CD4-positive, alpha-beta T cell (primary cell): ENCODE measurements at regions not wholly inside any gene's neighbourhood (a gene's known extent, or its start where the extent isn't known, plus 50 kb on each side); places are given as distances from the start of the nearest gene placed in this dataset.
"Not testable (repeated sequence)": the region's sequence is repeated elsewhere in the genome, so short reads cannot be mapped to it uniquely, and the experiment has no call there.

Experiments
- ATAC-seq: fragments of 200-7000 bp; cut with Tn5 transposase; one replicate; pipeline ENCODE4 v1.10.0; 2022; ENCODE audit warnings: mild to moderate bottlenecking; ENCODE audit not compliant: poor library complexity
- CTCF ChIA-PET: fragments of 350-600 bp; sonication (Branson Sonifier 250); formaldehyde crosslinking; loops from one replicate; lab custom pipeline; 2021; ENCODE audit warnings: antibody characterized with exemption, inconsistent platforms; lab: Charles Lee
- POLR2A ChIA-PET: fragments of 350-600 bp; sonication (Branson Sonifier 250); formaldehyde crosslinking; loops from one replicate; lab custom pipeline; 2021; ENCODE audit warnings: antibody characterized with exemption, inconsistent platforms; lab: Charles Lee
- DNase-seq, 14 experiments: peaks; one replicate each; pipeline ENCODE4 v3.0.0-alpha.2; 2013 to 2020; ENCODE audit warnings: mixed read lengths in 2 of 14
- H3K27ac ChIP-seq, 2 donors: one replicate each; pipeline versions ENCODE4 v1.5.1 to v1.7.0; 2013; ENCODE audit warnings: low read length in 2 of 2, low read depth in 1 of 2, mild to moderate bottlenecking in 1 of 2
- H3K27me3 ChIP-seq, 2 experiments: 1 replicate in 1 of 2; 2 replicates in 1 of 2; pipeline versions ENCODE4 v1.6.1 to v1.7.0; 2013; ENCODE audit warnings: low read length in 2 of 2, control low read depth in 1 of 2, mild to moderate bottlenecking in 1 of 2, moderate library complexity in 1 of 2; ENCODE audit not compliant: insufficient read depth in 2 of 2, control insufficient read depth in 1 of 2
- H3K36me3 ChIP-seq: one replicate; pipeline ENCODE4 v1.6.1; 2013; ENCODE audit warnings: low read length, control low read depth; ENCODE audit not compliant: insufficient read depth
- H3K4me1 ChIP-seq: one replicate; pipeline ENCODE4 v1.6.1; 2013; ENCODE audit warnings: low read length, control low read depth; ENCODE audit not compliant: insufficient read depth
- H3K4me3 ChIP-seq: one replicate; pipeline ENCODE4 v1.5.1; 2013; ENCODE audit warnings: mild to moderate bottlenecking, low read length, moderate library complexity
- H3K9me3 ChIP-seq, 2 experiments: 1 replicate in 1 of 2; 2 replicates in 1 of 2; pipeline versions ENCODE4 v1.6.1 to v1.7.0; 2013; ENCODE audit warnings: low read length in 2 of 2, mild to moderate bottlenecking in 2 of 2, control low read depth in 1 of 2, moderate library complexity in 1 of 2; ENCODE audit not compliant: control insufficient read depth in 1 of 2, insufficient read depth in 1 of 2
- H3K27ac Mint-ChIP-seq: one replicate; pipeline ENCODE4 v1.8.0; 2020; ENCODE audit warnings: mixed read lengths
- H3K27me3 Mint-ChIP-seq: one replicate; pipeline ENCODE4 v1.8.0; 2021; ENCODE audit warnings: mixed read lengths
- H3K36me3 Mint-ChIP-seq: one replicate; pipeline ENCODE4 v1.8.0; 2021; ENCODE audit warnings: low read depth, mixed read lengths
- H3K4me1 Mint-ChIP-seq: one replicate; pipeline ENCODE4 v1.8.0; 2021; ENCODE audit warnings: low read depth, mixed read lengths
- H3K4me3 Mint-ChIP-seq: one replicate; pipeline ENCODE4 v1.8.0; 2020; ENCODE audit warnings: mild to moderate bottlenecking, mixed read lengths
- H3K9me3 Mint-ChIP-seq: one replicate; pipeline ENCODE4 v1.8.0; 2020; ENCODE audit warnings: mixed read lengths
- intact Hi-C, 2 experiments: fragments of 100-400 bp; cut with DNase I in 1 of 2; cut with micrococcal nuclease in 1 of 2; formaldehyde crosslinking; loops; one replicate each; pipeline versions ENCODE4 v1.15.1 to v1.9.0; 2023 to 2025; cut with DNase I, micrococcal nuclease
- TF ChIP-seq, protein P1 (sequence below): fragments of 200-600 bp; IDR thresholded peaks from one replicate; pipeline ENCODE4 v1.8.0; 2022; ENCODE audit warnings: antibody characterized with exemption, mild to moderate bottlenecking

DNA sequence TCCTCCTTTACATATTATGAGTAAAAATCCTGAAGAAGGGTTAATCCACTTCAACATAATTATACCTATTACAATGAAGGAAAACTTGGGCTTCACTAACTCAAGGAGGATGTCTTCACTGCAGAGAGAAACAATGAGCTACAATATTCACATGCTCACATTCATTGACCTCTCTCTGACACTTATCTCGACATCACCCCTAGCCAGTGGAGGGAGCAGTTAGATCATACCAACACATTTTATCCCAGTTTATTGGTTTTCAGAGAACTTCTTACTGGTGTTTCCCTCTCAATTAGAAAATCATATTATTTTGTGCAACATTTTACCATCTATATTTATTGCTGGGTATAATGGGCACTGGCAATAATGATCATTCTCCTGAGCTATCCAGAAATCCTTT lies 646.5 kb downstream of the TENT5A start:
- Histone ChIP-seq H3K4me1 (no peaks in the 10 kb centered on the region), H3K27ac (no peak overlapping the region), H3K4me3 (no peak overlapping the region), H3K36me3 (no peaks in the 10 kb centered on the region), H3K27me3 (no peaks in the 10 kb centered on the region), H3K9me3 (peaks cover 0 to 3% of the 10 kb centered on the region in 2 experiments)
- TF ChIP-seq, protein P1, sequence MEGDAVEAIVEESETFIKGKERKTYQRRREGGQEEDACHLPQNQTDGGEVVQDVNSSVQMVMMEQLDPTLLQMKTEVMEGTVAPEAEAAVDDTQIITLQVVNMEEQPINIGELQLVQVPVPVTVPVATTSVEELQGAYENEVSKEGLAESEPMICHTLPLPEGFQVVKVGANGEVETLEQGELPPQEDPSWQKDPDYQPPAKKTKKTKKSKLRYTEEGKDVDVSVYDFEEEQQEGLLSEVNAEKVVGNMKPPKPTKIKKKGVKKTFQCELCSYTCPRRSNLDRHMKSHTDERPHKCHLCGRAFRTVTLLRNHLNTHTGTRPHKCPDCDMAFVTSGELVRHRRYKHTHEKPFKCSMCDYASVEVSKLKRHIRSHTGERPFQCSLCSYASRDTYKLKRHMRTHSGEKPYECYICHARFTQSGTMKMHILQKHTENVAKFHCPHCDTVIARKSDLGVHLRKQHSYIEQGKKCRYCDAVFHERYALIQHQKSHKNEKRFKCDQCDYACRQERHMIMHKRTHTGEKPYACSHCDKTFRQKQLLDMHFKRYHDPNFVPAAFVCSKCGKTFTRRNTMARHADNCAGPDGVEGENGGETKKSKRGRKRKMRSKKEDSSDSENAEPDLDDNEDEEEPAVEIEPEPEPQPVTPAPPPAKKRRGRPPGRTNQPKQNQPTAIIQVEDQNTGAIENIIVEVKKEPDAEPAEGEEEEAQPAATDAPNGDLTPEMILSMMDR: no peak
- H3K27me3 Mint-ChIP-seq: no peaks in the 10 kb centered on the region
- intact Hi-C loops: no loop called here
- no peak overlapping the region for H3K27ac Mint-ChIP-seq
- ATAC-seq: no peak
- H3K4me1 Mint-ChIP-seq: no peaks in the 10 kb centered on the region
- H3K36me3 Mint-ChIP-seq: no peaks in the 10 kb centered on the region
- DNase-seq: no peak
- ChIA-PET POLR2A (no interaction called here), CTCF (no interaction called here)
- peaks cover 13% of the 10 kb centered on the region for H3K9me3 Mint-ChIP-seq
- H3K4me3 Mint-ChIP-seq: no peak overlapping the region

DNA sequence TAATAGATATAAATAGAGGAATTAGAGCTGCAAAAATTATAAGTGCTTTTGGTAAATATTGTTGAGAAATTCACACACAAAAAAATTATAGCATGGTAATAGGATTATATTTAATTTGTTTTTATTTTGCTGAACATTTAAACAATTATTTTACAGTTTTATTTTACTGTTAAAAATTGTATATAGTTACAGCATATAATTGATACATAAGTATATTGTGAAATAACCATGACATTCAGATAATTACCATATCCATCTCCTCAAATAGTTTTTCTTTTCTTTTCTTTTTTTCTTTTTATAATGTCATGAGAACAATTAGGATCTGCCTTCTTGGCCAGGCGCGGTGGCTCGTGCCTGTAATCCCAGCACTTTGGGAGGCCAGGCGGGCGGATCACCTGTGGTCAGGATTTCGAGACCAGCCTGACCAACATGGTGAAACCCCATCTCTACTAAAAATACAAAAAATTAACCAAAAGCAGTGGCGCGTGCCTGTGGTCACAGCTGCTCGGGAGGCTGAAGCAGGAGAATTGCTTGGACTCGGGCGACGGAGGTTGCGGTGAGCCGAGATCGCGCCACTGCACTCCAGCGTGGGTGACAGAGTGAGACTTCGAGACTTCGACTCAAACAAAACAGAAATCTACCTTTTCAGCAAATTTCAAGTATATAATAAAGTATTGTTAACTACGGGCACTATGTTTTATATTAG lies 654.2 kb downstream of the TENT5A start:
- Histone ChIP-seq H3K27ac (no peak overlapping the region), H3K9me3 (peaks cover 0 to 6% of the 10 kb centered on the region in 2 experiments), H3K27me3 (no peaks in the 10 kb centered on the region), H3K36me3 (no peaks in the 10 kb centered on the region), H3K4me3 (no peak overlapping the region), H3K4me1 (no peaks in the 10 kb centered on the region)
- TF ChIP-seq, protein P1: no peak
- Mint-ChIP-seq H3K27me3 (no peaks in the 10 kb centered on the region), H3K36me3 (no peaks in the 10 kb centered on the region), H3K27ac (no peak overlapping the region), H3K9me3 (peaks cover 18% of the 10 kb centered on the region), H3K4me1 (no peaks in the 10 kb centered on the region), H3K4me3 (no peak overlapping the region)
- CTCF ChIA-PET: no interaction called here
- intact Hi-C loops: no loop called here
- POLR2A ChIA-PET: no interaction called here
- DNase-seq (no peak), ATAC-seq (no peak)

DNA sequence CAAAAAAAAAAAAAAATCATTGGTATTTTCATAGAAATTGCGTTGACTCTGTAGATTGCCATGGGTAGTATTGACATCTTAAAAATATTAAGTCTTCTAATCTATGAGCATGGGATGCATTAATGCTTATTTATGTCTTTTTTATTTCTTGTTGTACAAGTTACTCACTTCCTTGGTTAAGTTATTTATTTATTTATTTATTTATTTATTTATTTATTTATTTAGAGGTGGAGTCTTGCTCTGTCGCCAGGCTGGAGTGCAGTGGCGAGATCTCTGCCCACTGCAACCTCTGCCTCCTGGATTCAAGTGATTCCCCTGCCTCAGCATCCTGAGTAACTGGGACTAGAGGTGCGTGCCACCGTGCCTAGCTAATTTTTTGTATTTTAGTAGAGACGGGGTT lies 656.0 kb downstream of the TENT5A start:
- DNase-seq, intact Hi-C loops, H3K27me3 Mint-ChIP-seq, H3K9me3 ChIP-seq, H3K4me3 Mint-ChIP-seq, ATAC-seq, POLR2A ChIA-PET, CTCF ChIA-PET, H3K4me3 ChIP-seq, H3K36me3 ChIP-seq, H3K27me3 ChIP-seq, H3K27ac Mint-ChIP-seq, H3K4me1 Mint-ChIP-seq, H3K4me1 ChIP-seq, H3K27ac ChIP-seq, H3K36me3 Mint-ChIP-seq: not testable (repeated sequence)
- H3K9me3 Mint-ChIP-seq: peaks cover 15% of the 10 kb centered on the region

DNA sequence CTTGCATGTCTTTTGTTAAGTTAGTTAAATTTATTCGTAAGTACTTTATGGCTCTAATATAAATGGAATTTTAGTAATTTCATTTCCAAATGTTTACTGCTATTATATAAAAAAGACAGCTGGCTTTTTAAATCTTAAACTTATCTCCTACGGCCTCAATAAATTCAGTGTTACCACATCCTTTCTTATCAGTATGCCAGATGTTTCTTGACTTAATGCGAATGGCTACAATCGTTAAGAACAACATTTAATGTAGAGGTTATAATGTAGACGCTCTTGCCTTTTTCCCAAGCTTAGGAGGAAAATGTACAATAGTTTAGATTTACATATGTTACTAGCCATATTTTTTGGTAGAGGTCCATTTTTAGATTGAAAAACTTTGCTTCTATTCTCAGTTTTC lies 659.4 kb downstream of the TENT5A start:
- H3K36me3 ChIP-seq: no peaks in the 10 kb centered on the region
- no peak for DNase-seq
- POLR2A ChIA-PET: no interaction called here
- Mint-ChIP-seq H3K9me3 (peaks cover 12% of the 10 kb centered on the region), H3K27me3 (no peaks in the 10 kb centered on the region), H3K27ac (no peak overlapping the region), H3K4me1 (no peaks in the 10 kb centered on the region), H3K36me3 (no peaks in the 10 kb centered on the region), H3K4me3 (no peak overlapping the region)
- CTCF ChIA-PET: no interaction called here
- no peak for ATAC-seq
- peaks cover 0 to 3% of the 10 kb centered on the region in 2 experiments for H3K9me3 ChIP-seq
- intact Hi-C loops: no loop called here
- no peaks in the 10 kb centered on the region for H3K27me3 ChIP-seq
- TF ChIP-seq, protein P1: no peak
- H3K4me3 ChIP-seq: no peak overlapping the region
- H3K27ac ChIP-seq: no peak overlapping the region
- H3K4me1 ChIP-seq: no peaks in the 10 kb centered on the region
